GM06990 (cell line): ENCODE measurements at regions not wholly inside any gene's neighbourhood (a gene's known extent, or its start where the extent isn't known, plus 50 kb on each side); places are given as distances from the start of the nearest gene placed in this dataset.

ENCODE experiments used
- DNase-seq: peaks from one replicate; pipeline ENCODE4 v3.0.0-alpha.2; 2011; ENCODE audit not compliant: insufficient read length; ENCODE audit errors: extremely low read depth
- H3K27me3 ChIP-seq: replicated peaks from 2 replicates; pipeline ENCODE4 v1.6.0; 2011; ENCODE audit warnings: low read length; ENCODE audit not compliant: control insufficient read depth, insufficient read depth
- H3K36me3 ChIP-seq: 2 replicates; pipeline ENCODE4 v1.5.1; 2011; ENCODE audit warnings: low read length; ENCODE audit not compliant: control insufficient read depth, insufficient read depth
- H3K4me3 ChIP-seq: replicated peaks from 2 replicates; pipeline ENCODE4 v1.5.1; 2011; ENCODE audit warnings: low read depth, mild to moderate bottlenecking, control low read depth, low read length
- CTCF ChIP-seq: IDR thresholded peaks from 2 replicates; pipeline ENCODE4 v1.5.1; 2011; ENCODE audit warnings: low read length, control low read depth, mild to moderate bottlenecking, inconsistent platforms; ENCODE audit not compliant: insufficient read depth, poor library complexity, severe bottlenecking

GRCh38 chr6:122558080-122558479 is 52.1 kb upstream of the PKIB start:
- Histone ChIP-seq H3K36me3 (no peaks in the 10 kb centered on the region), H3K27me3 (no peaks in the 10 kb centered on the region), H3K4me3 (no peak overlapping the region)
- no peak for DNase-seq
- no peak for TF ChIP-seq CTCF
